ENCODE measurements at regions not wholly inside any gene's neighbourhood (a gene's known extent, or its start where the extent isn't known, plus 50 kb on each side); places are given as distances from the start of the nearest gene placed in this dataset.

GRCh38 chr1:82801176-82801575 lies 1000.4 kb downstream of the ADGRL2 start:
- TF ChIP-seq EZH2 (IDR thresholded peaks at IDR 0.05; ENCODE audit: borderline replicate concordance, low read length) (no peak), CTCF (IDR thresholded peaks at IDR 0.05; ENCODE audit: low read length) (no peak)
